Adipocyte (in vitro differentiated cells): ENCODE measurements at regions not wholly inside any gene's neighbourhood (a gene's known extent, or its start where the extent isn't known, plus 50 kb on each side); places are given as distances from the start of the nearest gene placed in this dataset.

Experiments used
- DNase-seq: peaks from one replicate; pipeline ENCODE4 v3.0.0-alpha.2; 2015; ENCODE audit warnings: low read depth
- H3K27me3 ChIP-seq: replicated peaks from 2 replicates; pipeline ENCODE4 v1.7.0; 2013; ENCODE audit warnings: mild to moderate bottlenecking, low read length, moderate library complexity; ENCODE audit not compliant: control insufficient read depth, insufficient read depth
- H3K36me3 ChIP-seq: 2 replicates; pipeline ENCODE4 v1.7.0; 2013; ENCODE audit warnings: low read length, mild to moderate bottlenecking, moderate library complexity; ENCODE audit not compliant: control insufficient read depth, insufficient read depth, severe bottlenecking
- H3K4me1 ChIP-seq: 2 replicates; pipeline ENCODE4 v1.7.0; 2013; ENCODE audit warnings: mild to moderate bottlenecking, low read length, moderate library complexity; ENCODE audit not compliant: control insufficient read depth, insufficient read depth
- H3K4me3 ChIP-seq: 2 replicates; pipeline ENCODE4 v1.7.0; 2013; ENCODE audit warnings: mild to moderate bottlenecking, low read length, moderate library complexity
- H3K9ac ChIP-seq: 2 replicates; pipeline ENCODE4 v1.7.0; 2013; ENCODE audit warnings: mild to moderate bottlenecking, low read length, moderate library complexity
- H3K9me3 ChIP-seq: 2 replicates; pipeline ENCODE4 v1.7.0; 2013; ENCODE audit warnings: mild to moderate bottlenecking, low read length, moderate library complexity; ENCODE audit not compliant: control insufficient read depth

DNA sequence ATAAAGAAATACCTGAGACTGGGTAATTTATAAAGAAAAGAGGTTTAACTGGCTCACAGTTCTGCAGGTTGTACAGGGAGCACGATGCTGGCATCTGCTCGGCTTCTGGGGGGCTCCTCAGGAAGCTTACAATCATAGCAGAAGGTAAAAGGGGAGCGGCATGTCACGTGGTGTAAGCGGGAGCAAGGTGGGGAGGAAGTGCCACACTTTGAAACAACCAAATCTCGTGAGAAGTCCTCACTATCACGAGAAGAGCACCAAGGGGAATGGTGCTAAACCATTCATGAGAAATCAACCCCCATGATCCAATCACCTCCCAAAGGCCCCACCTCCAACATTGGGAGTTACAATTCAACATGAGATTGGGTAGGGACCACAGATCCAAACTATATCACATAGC, 67.7 kb downstream of the AKR1B1 start:
- H3K9me3 ChIP-seq: peaks cover 5% of the 10 kb centered on the region
- no peak overlapping the region for H3K9ac ChIP-seq
- no peak for DNase-seq
- H3K36me3 ChIP-seq: no peaks in the 10 kb centered on the region
- H3K4me3 ChIP-seq: no peak overlapping the region
- H3K4me1 ChIP-seq: no peaks in the 10 kb centered on the region
- H3K27me3 ChIP-seq: no peaks in the 10 kb centered on the region

GRCh38 chr7:134388336-134389019, 70.4 kb downstream of the AKR1B1 start:
- Histone ChIP-seq H3K36me3 (no peaks in the 10 kb centered on the region), H3K9me3 (peaks cover 10% of the 10 kb centered on the region), H3K9ac (no peak overlapping the region), H3K4me1 (no peaks in the 10 kb centered on the region), H3K27me3 (no peaks in the 10 kb centered on the region), H3K4me3 (no peak overlapping the region)
- DNase-seq: no peak

DNA sequence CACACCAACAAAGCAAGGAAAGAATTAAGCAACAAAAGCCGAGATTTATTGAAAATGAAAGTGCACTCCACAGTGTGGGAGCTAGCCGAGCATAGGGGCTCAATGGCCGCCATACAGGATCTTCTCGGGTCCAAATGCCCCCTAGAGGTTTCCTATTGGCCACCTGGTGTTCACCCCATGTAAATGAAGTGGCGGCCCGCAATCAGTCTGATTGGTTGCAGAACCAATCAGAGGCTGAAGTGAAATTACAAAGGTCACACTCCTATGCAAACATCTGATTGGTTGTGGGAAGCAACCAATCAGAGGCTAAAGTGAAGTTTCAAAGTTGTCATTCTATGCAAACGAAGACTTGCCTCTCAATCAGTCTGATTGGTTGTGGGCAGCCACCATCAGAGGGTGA, 61.8 kb upstream of the SLC35B4 start:
- Histone ChIP-seq H3K4me1 (no peaks in the 10 kb centered on the region), H3K27me3 (no peaks in the 10 kb centered on the region), H3K9ac (no peak overlapping the region), H3K4me3 (no peak overlapping the region), H3K9me3 (no peaks in the 10 kb centered on the region), H3K36me3 (no peaks in the 10 kb centered on the region)
- no peak for DNase-seq

- DNase-seq: no peak
- Histone ChIP-seq H3K4me1 (no peaks in the 10 kb centered on the region), H3K4me3 (no peak overlapping the region), H3K27me3 (no peaks in the 10 kb centered on the region), H3K36me3 (no peaks in the 10 kb centered on the region), H3K9ac (no peak overlapping the region), H3K9me3 (no peaks in the 10 kb centered on the region)
These were observed 60.0 kb upstream of the SLC35B4 start for GRCh38 chr7:134376693-134377092.

GRCh38 chr7:134375206-134375605, 58.5 kb upstream of the SLC35B4 start:
- Histone ChIP-seq H3K4me1 (no peaks in the 10 kb centered on the region), H3K9ac (no peak overlapping the region), H3K27me3 (no peaks in the 10 kb centered on the region), H3K9me3 (no peaks in the 10 kb centered on the region), H3K36me3 (no peaks in the 10 kb centered on the region), H3K4me3 (no peak overlapping the region)
- no peak for DNase-seq

GRCh38 chr7:134374791-134375190, 58.1 kb upstream of the SLC35B4 start:
- no peak for DNase-seq
- H3K4me3 ChIP-seq: no peak overlapping the region
- H3K4me1 ChIP-seq: peaks cover 2% of the 10 kb centered on the region
- no peak overlapping the region for H3K9ac ChIP-seq
- no peaks in the 10 kb centered on the region for H3K36me3 ChIP-seq
- no peaks in the 10 kb centered on the region for H3K9me3 ChIP-seq
- H3K27me3 ChIP-seq: no peaks in the 10 kb centered on the region

DNA sequence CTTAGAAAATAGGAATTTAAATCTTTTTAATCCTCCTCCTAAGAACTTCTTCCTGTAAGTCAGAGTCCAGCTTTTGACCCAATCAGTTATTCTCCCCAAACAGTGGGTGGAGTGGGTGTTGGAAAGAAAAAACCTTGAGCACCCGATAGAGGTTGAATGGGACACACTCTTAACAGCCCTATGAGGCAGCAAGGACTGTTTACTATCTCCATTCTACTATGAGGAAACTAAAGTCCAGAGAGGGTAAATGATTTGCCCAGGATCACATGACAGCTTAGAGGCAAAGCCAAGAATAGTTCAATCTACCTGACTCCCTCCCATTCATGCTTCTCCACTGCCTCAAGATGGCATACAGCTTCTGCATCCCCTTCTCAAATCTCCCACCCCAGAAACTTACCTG, 57.6 kb upstream of the SLC35B4 start:
- no peak overlapping the region for H3K4me3 ChIP-seq
- H3K9me3 ChIP-seq: no peaks in the 10 kb centered on the region
- H3K4me1 ChIP-seq: peaks cover 7% of the 10 kb centered on the region
- no peak overlapping the region for H3K9ac ChIP-seq
- no peaks in the 10 kb centered on the region for H3K27me3 ChIP-seq
- no peaks in the 10 kb centered on the region for H3K36me3 ChIP-seq
- no peak for DNase-seq

- no peaks in the 10 kb centered on the region for H3K27me3 ChIP-seq
- H3K9ac ChIP-seq: no peak overlapping the region
- no peaks in the 10 kb centered on the region for H3K36me3 ChIP-seq
- H3K9me3 ChIP-seq: no peaks in the 10 kb centered on the region
- DNase-seq: no peak
- peaks cover 21% of the 10 kb centered on the region for H3K4me1 ChIP-seq
- H3K4me3 ChIP-seq: no peak overlapping the region
These were observed 56.1 kb upstream of the SLC35B4 start for GRCh38 chr7:134372858-134373257.

DNA sequence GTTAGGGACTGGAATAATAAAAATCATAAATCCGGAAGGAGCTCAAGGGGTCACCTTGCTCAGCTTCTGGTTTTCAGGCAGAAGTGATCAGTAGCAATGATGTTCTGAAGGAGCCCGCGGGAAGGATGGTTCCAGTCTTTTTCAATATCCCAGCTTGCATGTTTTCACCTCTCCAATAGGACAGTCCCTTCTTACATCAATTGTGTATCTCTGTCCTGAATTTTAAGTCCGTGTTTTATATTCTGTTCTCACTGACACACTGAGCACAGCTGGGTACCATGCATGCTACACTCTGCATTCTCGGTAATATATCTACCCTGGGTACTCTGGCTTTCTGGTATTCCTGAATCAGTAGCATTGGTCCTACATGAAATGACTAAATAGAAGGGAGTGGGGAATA, 55.2 kb upstream of the SLC35B4 start:
- H3K4me3 ChIP-seq: no peak overlapping the region
- no peak overlapping the region for H3K9ac ChIP-seq
- no peaks in the 10 kb centered on the region for H3K36me3 ChIP-seq
- H3K4me1 ChIP-seq: peaks cover 23% of the 10 kb centered on the region
- H3K9me3 ChIP-seq: no peaks in the 10 kb centered on the region
- no peaks in the 10 kb centered on the region for H3K27me3 ChIP-seq
- DNase-seq: no peak

DNA sequence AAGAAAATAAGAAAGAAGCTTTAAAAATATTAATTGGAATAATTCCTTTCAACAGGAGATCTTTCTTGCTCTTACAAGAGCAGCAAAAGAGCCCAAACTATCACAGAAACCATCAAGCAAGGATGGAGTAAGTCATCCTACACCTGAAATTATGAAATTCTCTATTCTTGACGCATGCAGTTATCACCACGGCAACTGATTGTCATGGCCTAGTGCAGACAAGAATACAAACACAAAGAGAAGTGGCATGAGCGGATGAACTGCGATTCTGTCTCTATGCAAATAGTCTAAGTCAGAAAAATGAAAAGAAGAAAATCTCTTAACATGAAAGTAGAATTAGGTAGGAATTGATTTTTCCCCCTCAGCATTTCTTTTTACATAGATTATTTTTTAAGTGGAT, 54.8 kb upstream of the SLC35B4 start:
- no peak overlapping the region for H3K9ac ChIP-seq
- no peaks in the 10 kb centered on the region for H3K27me3 ChIP-seq
- H3K4me1 ChIP-seq: peaks cover 26% of the 10 kb centered on the region
- H3K4me3 ChIP-seq: no peak overlapping the region
- no peaks in the 10 kb centered on the region for H3K36me3 ChIP-seq
- no peak for DNase-seq
- no peaks in the 10 kb centered on the region for H3K9me3 ChIP-seq

- no peak for DNase-seq
- Histone ChIP-seq H3K36me3 (no peaks in the 10 kb centered on the region), H3K27me3 (no peaks in the 10 kb centered on the region), H3K4me3 (no peak overlapping the region), H3K9ac (no peak overlapping the region), H3K4me1 (peaks cover 40% of the 10 kb centered on the region), H3K9me3 (no peaks in the 10 kb centered on the region)
These were observed 53.4 kb upstream of the SLC35B4 start for GRCh38 chr7:134370135-134370534.
